ENCODE measurements at regions not wholly inside any gene's neighbourhood (a gene's known extent, or its start where the extent isn't known, plus 50 kb on each side); places are given as distances from the start of the nearest gene placed in this dataset.

GRCh38 chr2:16014041-16014787 lies 73.9 kb downstream of the MYCN start:
- Histone ChIP-seq H2AFZ (replicated peaks; ENCODE audit: low read length, poor library complexity) (no peak overlapping the region), H3K18ac (ENCODE audit: low read depth, low read length) (no peak overlapping the region), H3K79me1 (ENCODE audit: low read depth in 1 of 2, low read length in 2 of 2) (no peaks in the 10 kb centered on the region), H2BK5ac (ENCODE audit: low read depth, low read length, poor library complexity, severe bottlenecking) (no peak overlapping the region), H2BK15ac (ENCODE audit: low read depth, low read length) (no peak overlapping the region), H3K27me3 (ENCODE audit: control insufficient read depth, insufficient read depth, low read length) (no peaks in the 10 kb centered on the region), H3K36me3 (ENCODE audit: control insufficient read depth, insufficient read depth, low read length) (no peaks in the 10 kb centered on the region), H4K91ac (ENCODE audit: insufficient read depth, low read depth, low read length) (no peak overlapping the region), H3K4me2 (ENCODE audit: low read depth, low read length) (no peak overlapping the region), H3K9me3 (ENCODE audit: control insufficient read depth, insufficient read depth, low read length) (peaks cover 28% of the 10 kb centered on the region), H3K4ac (ENCODE audit: low read depth, low read length) (no peak overlapping the region), H2AK9ac (replicated peaks; ENCODE audit: low read depth, low read length, poor library complexity) (no peak overlapping the region), H3K56ac (ENCODE audit: extremely low read depth, insufficient read depth, low read length) (no peak overlapping the region), H3K27ac (ENCODE audit: insufficient read depth, low read length) (no peak overlapping the region), H2BK20ac (ENCODE audit: low read depth, low read length) (no peak overlapping the region), H4K8ac (ENCODE audit: low read depth in 2 of 2, low read length in 2 of 2) (no peak overlapping the region), H3K4me3 (ENCODE audit: insufficient read depth, low read depth, low read length) (no peak overlapping the region), H2BK120ac (ENCODE audit: low read depth, low read length) (no peak overlapping the region), H3K14ac (replicated peaks; ENCODE audit: low read depth, low read length) (no peak overlapping the region), H3K9ac (ENCODE audit: low read depth, low read length) (no peak overlapping the region), H4K20me1 (ENCODE audit: insufficient read depth, low read length) (no peaks in the 10 kb centered on the region), H3K23ac (ENCODE audit: low read depth, low read length) (no peak overlapping the region), H2AK5ac (ENCODE audit: low read depth, low read length) (no peak overlapping the region), H3K9me1 (ENCODE audit: insufficient read depth, low read length) (no peaks in the 10 kb centered on the region), H3K4me1 (ENCODE audit: control insufficient read depth, insufficient read depth, low read length) (no peaks in the 10 kb centered on the region), H4K5ac (ENCODE audit: low read depth, low read length) (no peak overlapping the region)
- CTCF ChIA-PET, result no interaction called here
- no peak for TF ChIP-seq NFE2L2 (IDR thresholded peaks at IDR 0.05; ENCODE audit: low read depth, low read length)
- TF ChIP-seq CEBPB (IDR thresholded peaks at IDR 0.05; ENCODE audit: low read depth, low read length), result no peak
- TF ChIP-seq ELK1 (IDR thresholded peaks at IDR 0.05; ENCODE audit: borderline replicate concordance, low read depth, low read length), result no peak
- no peak for TF ChIP-seq BHLHE40 (IDR thresholded peaks at IDR 0.05; ENCODE audit: low read depth, low read length)
- BruUV-seq (replicated peaks), result no TSS peak
- 3% methylated on average over 12 of the region's 32 CpGs; no CpG with 5 or more reads in 1 of the 2 experiments for WGBS, 2 experiments (ENCODE audit: extremely low coverage in 2 of 2, insufficient read length in 1 of 2)
- POLR2A ChIA-PET (ENCODE audit: unreplicated experiment), result no interaction called here
- dilution Hi-C loops (cut with HindIII; ENCODE audit: low sequenced_read_pairs, unreplicated experiment) (no loop called here), intact Hi-C loops (cut with micrococcal nuclease) (no loop called here), in situ Hi-C loops (cut with MboI; ENCODE audit: low sequenced_read_pairs) (no loop called here)
- ATAC-seq (ENCODE audit: low read depth) (no peak), DNase-seq (no peak)

Data from IMR-90 (cell line).